DND-41 (cell line): ENCODE measurements at regions not wholly inside any gene's neighbourhood (a gene's known extent, or its start where the extent isn't known, plus 50 kb on each side); places are given as distances from the start of the nearest gene placed in this dataset.

Experiments
- CTCF ChIP-seq: IDR thresholded peaks from 2 replicates; pipeline ENCODE4 v1.5.1; 2012; ENCODE audit warnings: borderline replicate concordance, low read length, moderate library complexity, mild to moderate bottlenecking; ENCODE audit not compliant: poor library complexity, severe bottlenecking; ENCODE audit errors: extremely low read depth
- EZH2 ChIP-seq: IDR thresholded peaks from 3 replicates; pipeline ENCODE4 v1.6.1; 2012; ENCODE audit warnings: borderline replicate concordance, low read depth, mild to moderate bottlenecking, moderate library complexity, low read length, inconsistent platforms; ENCODE audit not compliant: severe bottlenecking

GRCh38 chr1:87781554-87781953 is 452.9 kb downstream of the LMO4 start:
- TF ChIP-seq CTCF (no peak), EZH2 (no peak)
